HG02840 (cell line): ENCODE measurements at regions not wholly inside any gene's neighbourhood (a gene's known extent, or its start where the extent isn't known, plus 50 kb on each side); places are given as distances from the start of the nearest gene placed in this dataset.
A peak's percentile ranks its signal among the peaks of the same experiment; 100 is the strongest.

Source experiments
- ATAC-seq: cut with Tn5 transposase; IDR thresholded peaks from one replicate; pipeline ENCODE4 v1.9.1; 2021; ENCODE audit warnings: mild to moderate bottlenecking, moderate library complexity, moderate number of reproducible peaks; ENCODE audit not compliant: unreplicated experiment, low FRiP score

DNA sequence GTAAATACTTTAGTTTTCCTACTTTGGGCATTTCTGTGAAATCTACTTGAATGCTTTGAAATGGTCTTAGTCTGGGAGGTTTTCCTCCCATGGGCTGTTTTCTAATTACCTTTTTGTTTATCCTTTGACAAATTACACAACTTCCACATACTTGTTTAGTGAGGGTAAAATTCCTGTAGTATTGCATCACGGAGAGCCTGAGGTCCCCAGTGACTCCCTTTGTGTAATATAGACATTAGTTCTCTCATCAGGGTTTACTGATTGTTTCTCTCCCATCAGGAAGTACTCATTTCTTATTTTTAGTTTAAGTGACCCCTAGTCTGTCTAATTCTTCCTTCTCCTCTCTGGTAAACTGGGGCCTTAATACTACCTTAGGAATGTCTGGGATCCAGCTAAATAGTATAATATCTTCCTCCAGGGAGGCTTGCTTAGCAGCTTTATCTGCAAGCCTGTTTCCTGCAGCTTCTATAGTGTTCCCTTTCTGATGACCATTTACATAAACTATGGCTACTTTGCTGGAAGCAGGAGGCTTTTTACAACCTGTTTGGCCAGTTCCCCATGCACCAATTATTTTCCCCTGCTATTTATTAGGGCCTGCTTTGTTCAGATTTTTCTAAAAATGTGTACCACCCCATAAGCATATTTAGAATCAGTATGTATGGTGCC is 87.2 kb upstream of the XCR1 start:
- ATAC-seq, result no peak

DNA sequence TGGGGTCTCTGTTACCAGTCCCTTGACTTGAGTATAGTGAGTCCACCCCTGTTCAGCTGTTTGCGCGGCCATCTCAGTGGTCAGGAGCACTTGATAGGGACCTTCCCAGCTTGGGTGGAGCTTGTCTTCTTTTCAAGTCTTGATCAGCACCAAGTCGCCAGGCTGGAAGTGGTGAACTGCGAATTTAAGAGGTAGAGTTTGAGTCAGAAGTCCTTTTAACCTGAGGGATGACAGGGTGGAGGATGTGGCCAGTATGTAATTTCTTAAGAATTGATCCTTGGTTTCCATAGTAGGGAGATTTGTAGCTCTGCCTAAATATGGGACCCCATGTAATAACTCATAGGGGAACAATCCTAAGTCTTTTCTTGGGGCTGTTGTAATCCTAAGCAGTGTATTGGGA is 86.3 kb upstream of the XCR1 start:
- no peak for ATAC-seq

DNA sequence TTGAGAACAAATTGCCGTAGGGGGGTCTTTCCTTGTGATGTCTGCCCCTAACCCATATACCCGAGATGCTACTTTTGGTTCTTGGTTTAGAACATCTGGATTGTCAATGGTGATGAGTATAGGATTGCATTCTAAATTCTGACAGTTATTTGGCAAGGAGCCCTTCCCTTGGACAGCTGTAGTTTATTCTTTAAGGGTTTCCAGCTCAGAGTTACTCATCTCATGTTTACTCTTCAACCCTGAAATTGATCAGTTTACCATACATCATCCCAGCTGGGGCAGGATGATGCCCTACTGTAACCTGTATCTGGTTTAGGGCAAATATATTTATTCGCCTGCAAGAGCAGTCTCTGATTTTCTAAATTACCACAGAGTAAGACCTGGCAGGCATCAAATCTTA is 85.7 kb upstream of the XCR1 start:
- ATAC-seq, result no peak

DNA sequence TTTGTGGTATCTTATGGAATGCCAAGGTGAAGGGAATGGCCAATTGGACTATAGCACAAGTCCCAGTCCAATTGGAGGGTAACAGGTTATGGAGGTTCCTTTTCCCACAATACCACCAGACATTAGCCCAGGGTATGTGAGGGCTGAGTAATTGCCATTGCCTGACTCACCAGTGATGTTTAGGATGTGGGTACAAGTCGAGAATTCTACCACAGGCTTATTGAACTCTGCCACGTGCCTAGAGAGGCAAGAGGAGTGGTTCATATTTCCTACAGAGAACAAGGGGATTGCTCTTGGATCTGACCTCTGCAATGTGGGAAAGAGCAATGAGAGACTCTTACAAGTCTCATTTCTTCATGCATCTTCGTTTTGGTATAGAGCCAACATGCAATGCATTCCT is 85.0 kb upstream of the XCR1 start:
- ATAC-seq, result no peak

DNA sequence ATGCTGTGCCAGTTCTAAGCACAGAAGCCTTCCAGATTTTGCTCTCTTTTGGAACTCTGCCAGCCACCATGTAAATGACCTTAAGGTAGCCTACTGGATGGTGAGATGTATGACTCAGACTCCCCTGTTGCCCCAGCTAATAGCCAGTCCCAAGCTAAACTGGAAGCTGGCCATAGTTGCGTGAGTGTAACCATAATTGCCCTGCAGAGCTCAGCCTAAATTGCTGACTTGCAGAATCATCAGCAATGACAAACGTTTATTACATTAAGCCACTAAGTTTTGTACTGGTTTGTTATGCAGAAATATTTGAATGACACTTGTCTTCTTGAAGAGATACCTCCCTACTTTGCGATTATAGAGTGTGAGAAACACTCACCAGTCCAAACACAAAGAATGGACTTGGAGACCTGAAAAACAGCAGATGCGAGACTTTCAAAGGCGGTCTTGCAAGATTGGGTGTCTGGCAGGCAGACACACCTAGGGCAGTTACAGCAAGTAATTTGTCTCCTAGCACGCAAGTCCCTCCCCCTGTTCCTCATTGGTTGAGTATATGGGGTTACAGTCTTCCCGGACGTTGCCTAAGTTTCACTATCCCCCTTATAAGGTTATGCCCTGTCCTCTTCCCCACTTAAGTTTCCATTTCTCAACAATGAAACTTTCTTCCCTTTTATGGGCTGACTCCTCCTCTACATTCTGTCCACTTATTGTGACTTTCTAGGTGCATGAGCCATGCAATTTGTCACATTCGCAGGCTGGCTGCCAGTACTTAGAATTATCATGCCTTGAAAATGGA is 83.6 kb upstream of the XCR1 start:
- peak; percentile 88 for ATAC-seq

DNA sequence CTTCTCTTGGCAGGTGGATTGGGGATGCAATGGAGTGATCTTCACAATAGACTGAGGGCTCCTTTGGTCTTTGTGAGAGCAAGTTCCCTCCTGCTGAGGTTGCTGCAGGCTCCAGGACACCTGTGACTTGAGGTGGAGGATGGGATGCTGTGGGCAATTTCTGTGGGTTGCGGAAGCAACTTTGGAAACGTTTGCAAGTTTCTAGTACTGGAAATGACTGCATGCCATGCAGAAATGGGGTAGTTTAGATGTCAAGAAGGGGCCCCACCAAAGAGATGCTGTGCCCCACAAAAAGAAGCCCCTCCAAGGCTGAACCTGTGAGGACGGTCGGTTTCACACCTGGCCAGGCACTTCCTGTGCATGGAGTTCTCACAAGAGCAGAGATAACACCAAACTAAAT is 80.4 kb upstream of the XCR1 start:
- no peak for ATAC-seq

DNA sequence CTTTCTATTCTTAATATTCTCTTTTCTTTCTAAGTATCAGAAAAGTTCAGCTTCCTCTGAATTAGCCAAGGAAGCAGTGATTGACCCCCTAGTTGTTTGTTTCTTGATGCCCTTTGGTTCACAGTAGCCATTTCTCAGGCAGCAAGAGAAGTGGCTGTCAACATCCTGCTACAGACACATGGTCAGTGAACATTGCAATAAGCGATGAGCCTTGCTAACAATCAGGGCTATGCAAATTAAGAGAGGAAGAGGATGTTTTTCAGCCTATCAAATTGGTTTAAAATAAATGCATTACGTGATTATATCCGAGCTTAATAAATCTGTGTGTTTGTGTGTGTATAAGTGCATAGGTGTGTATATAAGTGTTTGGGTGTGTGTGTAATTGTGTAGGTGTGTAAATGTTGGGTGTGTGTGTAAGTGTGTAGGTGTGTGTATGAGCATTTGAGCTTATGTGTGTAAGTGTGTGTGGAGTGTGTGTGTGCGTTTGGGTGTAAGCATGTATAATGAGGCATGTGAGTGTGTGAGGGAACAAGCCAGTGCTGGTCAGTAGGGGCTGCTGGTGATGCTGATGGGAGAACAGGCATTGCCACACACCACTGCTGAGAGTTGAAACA is 78.1 kb upstream of the XCR1 start:
- no peak for ATAC-seq

DNA sequence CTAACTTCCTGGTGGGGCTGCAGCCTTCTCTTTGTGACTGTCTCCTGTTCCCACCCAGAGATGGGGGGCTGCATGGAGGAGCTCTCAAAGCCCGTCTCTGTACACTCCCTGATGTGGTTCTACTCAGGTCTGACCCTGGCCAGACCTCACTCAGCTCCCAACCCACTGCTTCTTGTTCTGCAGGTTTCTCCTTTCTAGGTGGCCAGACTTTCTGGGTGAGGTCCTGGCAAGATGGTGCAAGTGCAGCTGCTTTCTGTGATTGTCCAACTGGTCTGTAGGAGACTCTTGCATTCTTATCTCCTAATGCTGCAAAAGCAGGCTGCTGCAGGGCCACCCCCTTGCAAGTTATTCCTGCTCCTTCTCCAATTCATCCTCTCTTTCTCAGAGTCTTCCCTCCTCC is 77.4 kb upstream of the XCR1 start:
- no peak for ATAC-seq

DNA sequence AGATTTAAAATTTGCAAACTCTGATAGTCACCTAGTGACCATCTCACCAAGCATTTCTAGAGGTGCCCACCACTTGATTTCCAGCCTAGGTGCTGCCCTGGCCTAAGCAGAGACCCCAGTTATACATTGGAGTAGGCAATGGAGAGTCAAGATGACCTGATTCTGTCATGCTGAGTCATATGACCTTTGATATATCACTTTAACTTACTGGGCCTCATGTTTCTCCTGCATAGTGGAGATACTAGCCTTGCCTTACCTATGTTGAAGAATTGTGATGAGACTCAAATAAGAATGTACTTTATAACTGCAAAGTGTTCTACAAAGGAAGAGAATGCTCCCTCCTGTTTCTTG is 75.5 kb upstream of the XCR1 start:
- no peak for ATAC-seq

DNA sequence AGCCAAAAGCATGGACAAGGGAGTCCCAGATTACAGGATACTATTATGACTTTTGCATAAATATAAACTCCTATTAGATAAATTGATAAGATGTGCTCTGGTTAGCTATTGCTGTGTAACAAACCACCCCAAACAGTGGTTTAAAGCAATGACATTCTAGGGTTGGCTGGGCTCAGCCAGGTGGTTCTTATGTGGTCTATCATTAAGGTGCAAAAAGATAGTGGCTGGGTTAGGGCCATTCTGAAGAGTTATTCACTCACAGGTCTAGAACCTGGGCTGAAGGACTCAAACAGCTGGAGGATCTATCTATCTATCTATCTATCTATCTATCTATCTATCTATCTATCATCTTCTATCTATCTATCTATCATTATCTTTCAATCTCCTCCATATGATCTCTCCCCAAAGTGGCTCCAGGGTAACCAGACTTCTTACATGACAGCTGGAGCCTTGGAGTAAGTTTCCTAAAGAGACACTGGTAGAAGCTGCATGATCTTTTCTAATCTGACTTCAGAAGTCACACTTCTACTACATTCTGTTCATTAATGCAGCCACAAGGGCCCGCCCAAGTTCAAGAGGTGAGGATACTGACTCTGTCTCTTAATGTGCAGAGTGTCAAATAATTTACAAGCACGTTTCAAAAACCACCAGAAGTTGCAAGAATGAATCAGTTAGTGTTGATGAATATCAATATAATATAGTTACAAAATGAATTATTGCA is 74.9 kb upstream of the XCR1 start:
- ATAC-seq, result no peak

DNA sequence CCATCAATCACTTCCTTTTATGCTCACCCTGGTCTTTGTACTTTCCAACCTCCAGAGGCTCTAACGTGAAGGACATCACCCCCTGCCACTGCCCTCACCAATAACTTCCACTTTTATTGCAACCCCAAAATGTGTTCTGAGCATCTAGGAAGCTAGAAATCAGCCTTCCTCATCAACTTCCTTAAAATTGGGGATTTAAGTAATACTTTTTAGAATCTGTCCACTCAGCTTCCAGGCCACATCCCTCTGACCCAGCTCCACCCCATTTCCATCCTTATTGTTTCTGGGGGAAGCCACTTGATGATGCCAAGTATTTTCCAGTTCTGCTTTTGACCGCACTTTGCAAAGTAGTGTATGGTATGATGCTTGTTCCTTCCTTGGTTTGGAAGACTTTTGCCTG is 73.5 kb upstream of the XCR1 start:
- no peak for ATAC-seq

DNA sequence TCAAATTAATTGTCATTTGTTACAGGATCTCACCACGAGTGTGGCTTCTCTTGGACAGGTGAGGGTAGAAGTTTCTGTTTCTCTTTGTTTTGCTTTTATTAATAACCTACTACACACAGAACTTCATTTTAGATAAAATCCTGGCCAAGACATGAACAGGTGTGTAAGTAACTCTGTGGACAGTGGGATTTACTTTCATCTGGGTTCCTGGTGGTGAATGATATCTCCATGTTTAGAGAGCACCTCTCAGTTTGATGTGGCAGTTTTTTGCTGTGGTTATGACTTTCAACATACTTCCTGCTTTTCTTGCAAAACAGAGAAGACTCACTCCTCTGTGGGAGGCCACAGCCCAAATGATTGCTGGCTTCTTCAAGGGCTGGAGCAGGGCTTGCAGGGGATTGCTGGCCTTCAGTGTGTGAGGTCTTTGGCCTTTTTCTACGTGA is 71.1 kb upstream of the XCR1 start:
- ATAC-seq, result no peak

DNA sequence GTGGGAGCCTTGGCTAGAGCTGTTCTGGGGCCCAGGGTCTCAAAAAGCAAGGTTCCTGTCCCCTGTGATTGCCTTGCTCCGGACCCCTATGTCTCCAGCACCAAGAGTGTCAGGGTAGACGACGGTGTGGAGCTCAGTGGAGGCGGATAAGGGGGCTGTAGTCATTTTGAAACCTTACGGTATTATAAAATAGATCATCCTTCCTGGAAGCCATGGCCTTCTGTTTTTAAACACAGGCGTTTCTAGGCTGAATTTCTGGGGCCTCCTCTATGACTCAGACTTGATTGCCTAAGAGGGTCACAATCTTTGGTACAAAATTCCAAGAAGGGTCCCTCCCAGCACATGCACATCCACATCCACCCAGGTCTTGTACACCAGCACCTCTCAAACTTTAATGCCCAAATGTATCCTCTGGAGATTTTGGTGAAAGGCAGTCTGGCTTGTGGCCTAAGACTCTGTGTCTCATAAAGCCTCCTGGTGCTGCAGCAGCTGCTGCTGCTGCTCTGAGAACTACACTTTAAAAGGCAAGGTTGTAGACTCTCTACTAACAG is 70.5 kb upstream of the XCR1 start:
- ATAC-seq, result no peak

DNA sequence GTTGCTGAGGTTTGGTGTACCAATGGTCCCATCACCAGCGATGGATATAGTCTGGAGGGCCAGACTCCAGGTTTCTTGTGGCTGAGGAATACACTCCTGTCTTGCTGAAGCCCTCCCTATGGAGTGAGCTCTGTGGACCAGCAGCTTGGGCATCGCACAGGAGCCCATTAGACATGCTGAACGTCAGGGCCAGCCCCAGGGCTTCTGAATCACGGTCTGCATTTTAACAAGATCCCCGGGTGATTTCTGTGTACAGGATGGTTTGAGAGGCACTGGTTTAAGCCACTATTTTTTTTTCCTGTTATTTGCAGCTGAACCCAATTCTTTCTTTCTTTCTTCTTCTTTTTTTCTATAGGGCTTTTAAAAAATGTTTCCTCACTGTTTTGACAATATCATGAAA is 69.5 kb upstream of the XCR1 start:
- ATAC-seq, result no peak

DNA sequence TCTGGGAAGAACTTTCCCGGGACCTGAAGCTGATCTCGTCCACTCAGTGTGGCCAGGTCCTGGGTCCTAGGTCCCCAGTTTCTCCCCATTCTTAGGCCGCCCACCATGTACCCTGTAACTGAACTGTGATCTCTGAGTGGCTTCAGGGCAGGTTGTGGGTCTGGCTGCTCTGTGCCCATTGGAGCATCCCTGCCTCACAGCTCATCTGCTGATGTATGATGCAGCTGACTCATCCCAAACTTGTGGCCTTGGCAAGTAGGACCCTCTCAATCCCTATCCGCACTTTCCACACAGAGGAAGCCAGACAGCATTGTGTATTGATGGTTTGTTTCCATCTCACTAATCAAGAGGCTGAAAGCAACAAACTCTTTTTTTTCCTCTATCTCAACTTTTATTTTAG is 69.1 kb upstream of the XCR1 start:
- ATAC-seq, result no peak

DNA sequence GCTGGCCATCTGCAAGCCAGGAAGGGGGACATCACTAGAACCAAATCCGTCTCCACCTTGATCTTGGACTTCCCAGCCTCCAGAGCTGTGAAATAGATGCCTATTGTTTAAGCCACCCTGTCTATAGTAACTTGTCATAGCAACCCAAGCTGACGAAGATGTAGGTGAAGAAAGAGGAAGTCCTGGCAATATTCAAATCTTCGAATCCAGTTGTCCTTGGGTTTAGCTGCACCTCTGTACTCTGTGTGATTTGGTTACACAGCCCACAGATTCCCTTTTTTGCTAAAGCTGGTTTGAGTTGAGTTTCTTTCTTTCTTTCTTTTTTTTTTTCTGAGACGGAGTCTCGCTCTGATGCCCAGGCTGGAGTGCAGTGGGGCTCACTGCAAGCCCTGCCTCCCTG is 68.0 kb upstream of the XCR1 start:
- peak; percentile 61 for ATAC-seq

DNA sequence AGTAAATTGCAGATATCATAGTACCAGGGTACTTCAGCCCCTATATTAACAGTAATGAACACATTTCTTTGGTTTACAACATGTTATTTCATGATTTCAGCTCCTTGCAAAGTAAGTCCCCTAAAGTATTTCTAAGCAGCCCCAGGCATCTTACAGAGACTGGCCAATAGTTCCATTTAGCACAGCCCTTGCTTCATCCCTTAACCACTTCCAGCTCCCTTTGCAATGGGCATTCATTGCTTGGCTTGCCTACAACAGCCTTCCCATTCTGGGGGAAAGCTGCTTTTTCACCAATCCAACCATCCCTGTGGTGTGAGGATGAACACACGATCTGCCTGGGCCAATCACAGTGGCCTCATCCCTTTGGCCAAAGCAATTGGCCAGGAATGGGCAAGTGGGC is 67.2 kb upstream of the XCR1 start:
- ATAC-seq, result no peak

DNA sequence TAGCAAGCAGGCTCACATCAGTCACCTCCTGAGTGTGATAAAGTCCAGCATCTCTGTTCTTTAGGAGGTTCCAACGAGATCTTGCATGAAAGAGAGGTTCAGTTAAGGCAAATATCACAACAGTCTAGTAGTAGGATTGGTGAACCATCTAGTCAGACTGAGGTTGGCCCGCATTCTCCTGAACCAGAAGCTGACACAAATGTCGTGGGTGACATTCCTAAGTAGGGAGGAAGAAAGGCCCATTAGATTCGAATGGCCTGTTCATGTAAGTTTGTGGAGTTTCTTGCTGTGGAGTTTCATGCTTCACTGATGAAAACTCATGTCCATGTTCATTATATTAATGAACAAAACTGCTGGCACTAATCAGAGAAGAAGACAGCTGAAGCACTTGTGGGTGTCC is 66.7 kb upstream of the XCR1 start:
- ATAC-seq, result no peak

DNA sequence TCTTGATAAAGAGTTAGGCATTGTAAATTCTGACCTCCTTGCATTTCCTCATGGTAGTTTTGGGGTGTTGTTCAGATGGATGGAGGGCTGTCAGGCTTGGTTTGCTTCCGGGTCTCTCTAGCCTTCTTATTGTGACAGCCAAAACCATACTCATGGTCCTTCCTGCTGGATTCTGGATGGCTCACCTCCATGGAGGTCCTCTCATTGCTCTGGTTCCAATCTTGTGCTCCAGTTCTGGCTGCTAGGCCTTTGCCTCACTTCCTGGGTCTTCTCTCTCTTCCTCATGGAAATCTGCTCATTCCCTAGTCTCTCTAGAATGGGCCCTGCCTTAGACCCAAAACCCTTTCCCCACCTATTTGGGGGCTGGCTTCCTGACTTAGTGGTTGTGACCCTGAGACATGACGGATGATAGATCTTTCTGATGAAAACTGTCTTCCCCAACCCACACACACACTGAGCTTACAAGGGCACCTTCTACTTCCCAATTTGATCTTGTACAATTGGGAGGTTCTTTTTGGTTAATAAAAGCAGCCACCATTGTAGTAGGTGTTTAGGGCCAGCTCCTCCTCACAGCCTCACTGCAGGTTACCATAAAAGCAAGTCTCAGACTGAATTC is 66.2 kb upstream of the XCR1 start:
- no peak for ATAC-seq

DNA sequence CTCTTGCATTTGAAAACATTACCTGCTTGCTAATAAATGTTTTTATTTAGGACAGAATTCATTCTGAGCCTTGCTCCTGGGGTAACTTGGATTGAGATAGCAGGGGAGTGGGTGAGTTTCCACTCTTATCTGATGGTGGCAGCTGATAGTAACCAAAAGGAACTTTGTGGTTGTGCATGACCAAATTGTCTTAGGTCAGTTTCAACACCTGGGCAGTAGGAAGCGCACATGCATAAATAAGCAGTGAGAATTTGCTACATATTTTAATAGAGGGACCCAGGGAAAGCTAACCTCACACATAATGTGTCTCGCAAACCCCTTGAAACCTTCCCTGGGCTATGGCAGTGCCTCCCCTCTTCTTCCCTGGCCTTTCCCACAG is 65.4 kb upstream of the XCR1 start:
- no peak for ATAC-seq
